ENCODE measurements at regions not wholly inside any gene's neighbourhood (a gene's known extent, or its start where the extent isn't known, plus 50 kb on each side); places are given as distances from the start of the nearest gene placed in this dataset.

GRCh38 chr15:96392380-96393208 is 62.1 kb downstream of the NR2F2 start (continued):
- TF ChIP-seq ARID4B (CRISPR knock-in tag; IDR thresholded peaks at IDR 0.05; ENCODE audit: borderline replicate concordance) = no peak

- DNase-seq (ENCODE audit: low spot score) (no peak), ATAC-seq (no peak)
- CTCF ChIA-PET = no interaction called here
- peaks cover 16% of the 10 kb centered on the region for H3K4me1 Mint-ChIP-seq
- no peaks in the 10 kb centered on the region for H3K9me3 Mint-ChIP-seq
- H3K27me3 Mint-ChIP-seq (ENCODE audit: low read depth) = peaks cover 31% of the 10 kb centered on the region
- TF ChIP-seq, protein P1, sequence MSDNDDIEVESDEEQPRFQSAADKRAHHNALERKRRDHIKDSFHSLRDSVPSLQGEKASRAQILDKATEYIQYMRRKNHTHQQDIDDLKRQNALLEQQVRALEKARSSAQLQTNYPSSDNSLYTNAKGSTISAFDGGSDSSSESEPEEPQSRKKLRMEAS (CRISPR knock-in tag; IDR thresholded peaks at IDR 0.05) = no peak
- TF ChIP-seq, protein P2, sequence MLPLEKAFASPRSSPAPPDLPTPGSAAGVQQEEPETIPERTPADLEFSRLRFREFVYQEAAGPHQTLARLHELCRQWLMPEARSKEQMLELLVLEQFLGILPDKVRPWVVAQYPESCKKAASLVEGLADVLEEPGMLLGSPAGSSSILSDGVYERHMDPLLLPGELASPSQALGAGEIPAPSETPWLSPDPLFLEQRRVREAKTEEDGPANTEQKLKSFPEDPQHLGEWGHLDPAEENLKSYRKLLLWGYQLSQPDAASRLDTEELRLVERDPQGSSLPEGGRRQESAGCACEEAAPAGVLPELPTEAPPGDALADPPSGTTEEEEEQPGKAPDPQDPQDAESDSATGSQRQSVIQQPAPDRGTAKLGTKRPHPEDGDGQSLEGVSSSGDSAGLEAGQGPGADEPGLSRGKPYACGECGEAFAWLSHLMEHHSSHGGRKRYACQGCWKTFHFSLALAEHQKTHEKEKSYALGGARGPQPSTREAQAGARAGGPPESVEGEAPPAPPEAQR (CRISPR knock-in tag; IDR thresholded peaks at IDR 0.05) = no peak
- TF ChIP-seq SMAD3 (CRISPR knock-in tag; IDR thresholded peaks at IDR 0.05; ENCODE audit: borderline replicate concordance) (no peak), ZNF671 (CRISPR knock-in tag; IDR thresholded peaks at IDR 0.05) (no peak), PRRX2 (CRISPR knock-in tag; IDR thresholded peaks at IDR 0.05) (no peak), ZBTB21 (CRISPR knock-in tag; IDR thresholded peaks at IDR 0.05; ENCODE audit: borderline replicate concordance) (no peak), ZNF219 (CRISPR knock-in tag; IDR thresholded peaks at IDR 0.05; ENCODE audit: borderline replicate concordance) (no peak), ZNF232 (CRISPR knock-in tag; IDR thresholded peaks at IDR 0.05) (no peak), NFE2L1 (CRISPR knock-in tag; IDR thresholded peaks at IDR 0.05) (no peak), ELF4 (CRISPR knock-in tag; IDR thresholded peaks at IDR 0.05; ENCODE audit: low read depth) (no peak), GABPB1 (CRISPR knock-in tag; IDR thresholded peaks at IDR 0.05) (no peak), TEAD1 (CRISPR knock-in tag; IDR thresholded peaks at IDR 0.05) (no peak), MLX (CRISPR knock-in tag; IDR thresholded peaks at IDR 0.05) (no peak)
- TF ChIP-seq, protein P3, sequence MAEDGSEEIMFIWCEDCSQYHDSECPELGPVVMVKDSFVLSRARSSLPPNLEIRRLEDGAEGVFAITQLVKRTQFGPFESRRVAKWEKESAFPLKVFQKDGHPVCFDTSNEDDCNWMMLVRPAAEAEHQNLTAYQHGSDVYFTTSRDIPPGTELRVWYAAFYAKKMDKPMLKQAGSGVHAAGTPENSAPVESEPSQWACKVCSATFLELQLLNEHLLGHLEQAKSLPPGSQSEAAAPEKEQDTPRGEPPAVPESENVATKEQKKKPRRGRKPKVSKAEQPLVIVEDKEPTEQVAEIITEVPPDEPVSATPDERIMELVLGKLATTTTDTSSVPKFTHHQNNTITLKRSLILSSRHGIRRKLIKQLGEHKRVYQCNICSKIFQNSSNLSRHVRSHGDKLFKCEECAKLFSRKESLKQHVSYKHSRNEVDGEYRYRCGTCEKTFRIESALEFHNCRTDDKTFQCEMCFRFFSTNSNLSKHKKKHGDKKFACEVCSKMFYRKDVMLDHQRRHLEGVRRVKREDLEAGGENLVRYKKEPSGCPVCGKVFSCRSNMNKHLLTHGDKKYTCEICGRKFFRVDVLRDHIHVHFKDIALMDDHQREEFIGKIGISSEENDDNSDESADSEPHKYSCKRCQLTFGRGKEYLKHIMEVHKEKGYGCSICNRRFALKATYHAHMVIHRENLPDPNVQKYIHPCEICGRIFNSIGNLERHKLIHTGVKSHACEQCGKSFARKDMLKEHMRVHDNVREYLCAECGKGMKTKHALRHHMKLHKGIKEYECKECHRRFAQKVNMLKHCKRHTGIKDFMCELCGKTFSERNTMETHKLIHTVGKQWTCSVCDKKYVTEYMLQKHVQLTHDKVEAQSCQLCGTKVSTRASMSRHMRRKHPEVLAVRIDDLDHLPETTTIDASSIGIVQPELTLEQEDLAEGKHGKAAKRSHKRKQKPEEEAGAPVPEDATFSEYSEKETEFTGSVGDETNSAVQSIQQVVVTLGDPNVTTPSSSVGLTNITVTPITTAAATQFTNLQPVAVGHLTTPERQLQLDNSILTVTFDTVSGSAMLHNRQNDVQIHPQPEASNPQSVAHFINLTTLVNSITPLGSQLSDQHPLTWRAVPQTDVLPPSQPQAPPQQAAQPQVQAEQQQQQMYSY (CRISPR knock-in tag; IDR thresholded peaks at IDR 0.05) = no peak
- TF ChIP-seq, protein P4, sequence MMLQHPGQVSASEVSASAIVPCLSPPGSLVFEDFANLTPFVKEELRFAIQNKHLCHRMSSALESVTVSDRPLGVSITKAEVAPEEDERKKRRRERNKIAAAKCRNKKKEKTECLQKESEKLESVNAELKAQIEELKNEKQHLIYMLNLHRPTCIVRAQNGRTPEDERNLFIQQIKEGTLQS (CRISPR knock-in tag; conservative IDR thresholded peaks at IDR 0.05) = no peak
- TF ChIP-seq, protein P5, sequence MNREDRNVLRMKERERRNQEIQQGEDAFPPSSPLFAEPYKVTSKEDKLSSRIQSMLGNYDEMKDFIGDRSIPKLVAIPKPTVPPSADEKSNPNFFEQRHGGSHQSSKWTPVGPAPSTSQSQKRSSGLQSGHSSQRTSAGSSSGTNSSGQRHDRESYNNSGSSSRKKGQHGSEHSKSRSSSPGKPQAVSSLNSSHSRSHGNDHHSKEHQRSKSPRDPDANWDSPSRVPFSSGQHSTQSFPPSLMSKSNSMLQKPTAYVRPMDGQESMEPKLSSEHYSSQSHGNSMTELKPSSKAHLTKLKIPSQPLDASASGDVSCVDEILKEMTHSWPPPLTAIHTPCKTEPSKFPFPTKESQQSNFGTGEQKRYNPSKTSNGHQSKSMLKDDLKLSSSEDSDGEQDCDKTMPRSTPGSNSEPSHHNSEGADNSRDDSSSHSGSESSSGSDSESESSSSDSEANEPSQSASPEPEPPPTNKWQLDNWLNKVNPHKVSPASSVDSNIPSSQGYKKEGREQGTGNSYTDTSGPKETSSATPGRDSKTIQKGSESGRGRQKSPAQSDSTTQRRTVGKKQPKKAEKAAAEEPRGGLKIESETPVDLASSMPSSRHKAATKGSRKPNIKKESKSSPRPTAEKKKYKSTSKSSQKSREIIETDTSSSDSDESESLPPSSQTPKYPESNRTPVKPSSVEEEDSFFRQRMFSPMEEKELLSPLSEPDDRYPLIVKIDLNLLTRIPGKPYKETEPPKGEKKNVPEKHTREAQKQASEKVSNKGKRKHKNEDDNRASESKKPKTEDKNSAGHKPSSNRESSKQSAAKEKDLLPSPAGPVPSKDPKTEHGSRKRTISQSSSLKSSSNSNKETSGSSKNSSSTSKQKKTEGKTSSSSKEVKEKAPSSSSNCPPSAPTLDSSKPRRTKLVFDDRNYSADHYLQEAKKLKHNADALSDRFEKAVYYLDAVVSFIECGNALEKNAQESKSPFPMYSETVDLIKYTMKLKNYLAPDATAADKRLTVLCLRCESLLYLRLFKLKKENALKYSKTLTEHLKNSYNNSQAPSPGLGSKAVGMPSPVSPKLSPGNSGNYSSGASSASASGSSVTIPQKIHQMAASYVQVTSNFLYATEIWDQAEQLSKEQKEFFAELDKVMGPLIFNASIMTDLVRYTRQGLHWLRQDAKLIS (CRISPR knock-in tag; IDR thresholded peaks at IDR 0.05; ENCODE audit: borderline replicate concordance) = no peak
- TF ChIP-seq, protein P6, sequence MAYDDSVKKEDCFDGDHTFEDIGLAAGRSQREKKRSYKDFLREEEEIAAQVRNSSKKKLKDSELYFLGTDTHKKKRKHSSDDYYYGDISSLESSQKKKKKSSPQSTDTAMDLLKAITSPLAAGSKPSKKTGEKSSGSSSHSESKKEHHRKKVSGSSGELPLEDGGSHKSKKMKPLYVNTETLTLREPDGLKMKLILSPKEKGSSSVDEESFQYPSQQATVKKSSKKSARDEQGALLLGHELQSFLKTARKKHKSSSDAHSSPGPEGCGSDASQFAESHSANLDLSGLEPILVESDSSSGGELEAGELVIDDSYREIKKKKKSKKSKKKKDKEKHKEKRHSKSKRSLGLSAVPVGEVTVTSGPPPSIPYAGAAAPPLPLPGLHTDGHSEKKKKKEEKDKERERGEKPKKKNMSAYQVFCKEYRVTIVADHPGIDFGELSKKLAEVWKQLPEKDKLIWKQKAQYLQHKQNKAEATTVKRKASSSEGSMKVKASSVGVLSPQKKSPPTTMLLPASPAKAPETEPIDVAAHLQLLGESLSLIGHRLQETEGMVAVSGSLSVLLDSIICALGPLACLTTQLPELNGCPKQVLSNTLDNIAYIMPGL (CRISPR knock-in tag; IDR thresholded peaks at IDR 0.05) = no peak
- no peak overlapping the region for H3K27ac Mint-ChIP-seq
- POLR2A ChIA-PET = no interaction called here
- H3K4me3 Mint-ChIP-seq = no peak overlapping the region
- no peaks in the 10 kb centered on the region for H3K36me3 Mint-ChIP-seq
These were observed 62.7 kb downstream of the NR2F2 start for GRCh38 chr15:96393209-96393513.

Data from WTC11 (cell line).